Right atrium auricular region (tissue), 2 donors: ENCODE measurements at regions not wholly inside any gene's neighbourhood (a gene's known extent, or its start where the extent isn't known, plus 50 kb on each side); places are given as distances from the start of the nearest gene placed in this dataset.

Experiments used
- DNase-seq: peaks from one replicate; pipeline ENCODE4 v3.0.0-alpha.2; 2019; ENCODE audit warnings: low spot score
- H3K27ac ChIP-seq, 2 donors: fragments of 200-600 bp; sonication (generic); 1 replicate in 1 of 2; 2 replicates in 1 of 2; pipeline ENCODE4 v1.5.1; 2016 to 2019
- H3K27me3 ChIP-seq, 2 donors: fragments of 200-600 bp; sonication (generic); one replicate each; pipeline versions ENCODE4 v1.5.1 to v1.6.0; 2017 to 2019
- H3K36me3 ChIP-seq: fragments of 200-600 bp; sonication (generic); one replicate; pipeline ENCODE4 v1.5.1; 2016
- H3K4me1 ChIP-seq, 2 donors: fragments of 200-600 bp; sonication (generic); one replicate each; pipeline versions ENCODE4 v1.5.1 to v1.6.0; 2017 to 2019
- H3K4me3 ChIP-seq, 2 donors: fragments of 200-600 bp; sonication (generic); 1 replicate in 1 of 2; 2 replicates in 1 of 2; pipeline ENCODE4 v1.5.1; 2017 to 2019; ENCODE audit warnings: mild to moderate bottlenecking in 1 of 2, moderate library complexity in 1 of 2
- H3K9me3 ChIP-seq, 2 donors: fragments of 200-600 bp; sonication (generic); one replicate each; pipeline ENCODE4 v1.5.1; 2019
- TF ChIP-seq, protein P1 (sequence below), 2 donors: fragments of 200-600 bp; sonication (generic); IDR thresholded peaks; one replicate each; pipeline ENCODE4 v1.5.1; 2019; ENCODE audit warnings: antibody characterized with exemption in 2 of 2

- H3K36me3 ChIP-seq: no peaks in the 10 kb centered on the region
- H3K27me3 ChIP-seq: no peaks in the 10 kb centered on the region
- no peak for DNase-seq
These were observed 786.7 kb downstream of the UQCRFS1 start for GRCh38 chr19:28426110-28426729.

GRCh38 chr19:28425046-28425931 lies 787.7 kb downstream of the UQCRFS1 start:
- Histone ChIP-seq H3K27me3 (no peaks in the 10 kb centered on the region), H3K36me3 (no peaks in the 10 kb centered on the region), H3K4me1 (no peaks in the 10 kb centered on the region), H3K9me3 (no peaks in the 10 kb centered on the region), H3K27ac (no peak overlapping the region), H3K4me3 (no peak overlapping the region)
- DNase-seq: no peak
- TF ChIP-seq, protein P1, sequence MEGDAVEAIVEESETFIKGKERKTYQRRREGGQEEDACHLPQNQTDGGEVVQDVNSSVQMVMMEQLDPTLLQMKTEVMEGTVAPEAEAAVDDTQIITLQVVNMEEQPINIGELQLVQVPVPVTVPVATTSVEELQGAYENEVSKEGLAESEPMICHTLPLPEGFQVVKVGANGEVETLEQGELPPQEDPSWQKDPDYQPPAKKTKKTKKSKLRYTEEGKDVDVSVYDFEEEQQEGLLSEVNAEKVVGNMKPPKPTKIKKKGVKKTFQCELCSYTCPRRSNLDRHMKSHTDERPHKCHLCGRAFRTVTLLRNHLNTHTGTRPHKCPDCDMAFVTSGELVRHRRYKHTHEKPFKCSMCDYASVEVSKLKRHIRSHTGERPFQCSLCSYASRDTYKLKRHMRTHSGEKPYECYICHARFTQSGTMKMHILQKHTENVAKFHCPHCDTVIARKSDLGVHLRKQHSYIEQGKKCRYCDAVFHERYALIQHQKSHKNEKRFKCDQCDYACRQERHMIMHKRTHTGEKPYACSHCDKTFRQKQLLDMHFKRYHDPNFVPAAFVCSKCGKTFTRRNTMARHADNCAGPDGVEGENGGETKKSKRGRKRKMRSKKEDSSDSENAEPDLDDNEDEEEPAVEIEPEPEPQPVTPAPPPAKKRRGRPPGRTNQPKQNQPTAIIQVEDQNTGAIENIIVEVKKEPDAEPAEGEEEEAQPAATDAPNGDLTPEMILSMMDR (IDR thresholded peaks at IDR 0.05): no peak

More at GRCh38 chr19:28426110-28426729, 786.7 kb downstream of the UQCRFS1 start:
- Histone ChIP-seq H3K9me3 (no peaks in the 10 kb centered on the region), H3K4me1 (no peaks in the 10 kb centered on the region), H3K27ac (no peak overlapping the region), H3K4me3 (no peak overlapping the region)
- TF ChIP-seq, protein P1 (IDR thresholded peaks at IDR 0.05): no peak

DNA sequence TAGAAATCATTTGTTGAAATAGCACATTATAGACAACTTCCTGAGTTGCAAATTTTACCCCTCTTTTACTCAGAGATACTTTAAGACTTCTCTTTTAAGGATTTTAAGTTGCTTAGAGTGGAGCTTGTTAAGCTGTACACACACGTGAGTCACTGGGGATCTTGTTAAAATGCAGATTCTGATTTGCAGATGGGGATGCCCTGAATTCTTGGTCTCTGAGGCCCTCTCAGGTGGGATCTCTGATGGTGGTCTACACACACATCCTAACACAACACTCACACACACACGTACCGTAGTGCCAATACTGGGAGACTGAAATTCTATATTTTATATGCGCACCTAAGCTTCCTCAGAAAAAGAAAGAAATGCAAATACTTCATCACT lies 788.3 kb downstream of the UQCRFS1 start:
- Histone ChIP-seq H3K4me1 (no peaks in the 10 kb centered on the region), H3K4me3 (no peak overlapping the region), H3K27ac (no peak overlapping the region), H3K27me3 (no peaks in the 10 kb centered on the region), H3K36me3 (no peaks in the 10 kb centered on the region), H3K9me3 (no peaks in the 10 kb centered on the region)
- TF ChIP-seq, protein P1 (IDR thresholded peaks at IDR 0.05): no peak
- no peak for DNase-seq

DNA sequence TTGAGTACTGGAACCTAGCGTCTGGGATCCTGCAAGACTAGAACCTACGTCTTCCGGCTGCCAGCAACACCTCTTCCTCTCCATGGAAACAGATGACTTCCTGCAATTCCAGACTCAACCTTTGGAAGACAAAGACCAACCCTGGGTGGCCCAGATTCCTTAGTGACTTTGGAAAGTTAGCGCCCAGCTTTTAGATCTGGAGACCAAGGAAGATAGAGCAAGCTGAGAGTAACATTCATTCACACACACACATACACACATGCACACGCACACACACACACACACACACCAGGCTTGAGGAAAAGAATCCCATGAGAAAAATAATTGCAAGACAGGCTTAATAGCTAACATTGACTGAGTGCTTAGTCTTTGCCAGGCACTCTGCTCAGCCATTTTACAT lies 788.9 kb downstream of the UQCRFS1 start:
- no peaks in the 10 kb centered on the region for H3K36me3 ChIP-seq
- H3K4me1 ChIP-seq: no peaks in the 10 kb centered on the region
- no peak overlapping the region for H3K27ac ChIP-seq
- no peak for DNase-seq
- H3K27me3 ChIP-seq: no peaks in the 10 kb centered on the region
- H3K4me3 ChIP-seq: no peak overlapping the region
- H3K9me3 ChIP-seq: no peaks in the 10 kb centered on the region
- TF ChIP-seq, protein P1 (IDR thresholded peaks at IDR 0.05): no peak

GRCh38 chr19:28422791-28423650 lies 789.9 kb downstream of the UQCRFS1 start:
- Histone ChIP-seq H3K27me3 (no peaks in the 10 kb centered on the region), H3K36me3 (no peaks in the 10 kb centered on the region), H3K9me3 (no peaks in the 10 kb centered on the region), H3K4me3 (no peak overlapping the region), H3K27ac (no peak overlapping the region), H3K4me1 (no peaks in the 10 kb centered on the region)
- DNase-seq: no peak
- TF ChIP-seq, protein P1 (IDR thresholded peaks at IDR 0.05): no peak
